ENCODE measurements at regions not wholly inside any gene's neighbourhood (a gene's known extent, or its start where the extent isn't known, plus 50 kb on each side); places are given as distances from the start of the nearest gene placed in this dataset.

GRCh38 chr12:126087692-126088091 is 1022.5 kb downstream of the AACS start:
- no peak for DNase-seq (ENCODE audit: low read depth in 2 of 2)

GRCh38 chr12:126093908-126094307 is 1028.7 kb downstream of the AACS start:
- no peak for DNase-seq (ENCODE audit: low read depth in 2 of 2)

- no peak for DNase-seq (ENCODE audit: low read depth in 2 of 2)
Measured at GRCh38 chr12:126095748-126096510, 1030.7 kb downstream of the AACS start.

GRCh38 chr12:126106706-126107105 is 1041.5 kb downstream of the AACS start:
- DNase-seq (ENCODE audit: low read depth in 2 of 2), result no peak

- DNase-seq (ENCODE audit: low read depth in 2 of 2), result no peak
Measured at GRCh38 chr12:126107659-126108058, 1042.4 kb downstream of the AACS start.

GRCh38 chr12:126108247-126108646 is 1043.0 kb downstream of the AACS start:
- no peak for DNase-seq (ENCODE audit: low read depth in 2 of 2)

- no peak for DNase-seq (ENCODE audit: low read depth in 2 of 2)
Measured at GRCh38 chr12:126112141-126112540, 1046.9 kb downstream of the AACS start.

- DNase-seq (ENCODE audit: low read depth in 2 of 2), result no peak
Measured at GRCh38 chr12:126112849-126113248, 1047.6 kb downstream of the AACS start.

- DNase-seq (ENCODE audit: low read depth in 2 of 2), result no peak
Measured at GRCh38 chr12:126114441-126114840, 1049.2 kb downstream of the AACS start.

GRCh38 chr12:126117502-126117901 is 1052.3 kb downstream of the AACS start:
- DNase-seq (ENCODE audit: low read depth in 2 of 2), result no peak

GRCh38 chr12:126139355-126139754 is 1074.1 kb downstream of the AACS start:
- DNase-seq (ENCODE audit: low read depth in 2 of 2), result no peak

- DNase-seq (ENCODE audit: low read depth in 2 of 2), result no peak
Measured at GRCh38 chr12:126144603-126145002, 1079.4 kb downstream of the AACS start.

GRCh38 chr12:126147321-126147720 is 1082.1 kb downstream of the AACS start:
- no peak for DNase-seq (ENCODE audit: low read depth in 2 of 2)

GRCh38 chr12:126156806-126157574 is 1091.8 kb downstream of the AACS start:
- no peak for DNase-seq (ENCODE audit: low read depth in 2 of 2)

- DNase-seq (ENCODE audit: low read depth in 2 of 2), result no peak
Measured at GRCh38 chr12:126157575-126157966, 1092.3 kb downstream of the AACS start.

GRCh38 chr12:126159139-126159538 is 1093.9 kb downstream of the AACS start:
- DNase-seq (ENCODE audit: low read depth in 2 of 2), result no peak

- no peak for DNase-seq (ENCODE audit: low read depth in 2 of 2)
Measured at GRCh38 chr12:126160912-126161311, 1095.7 kb downstream of the AACS start.

GRCh38 chr12:126163984-126164383 is 1098.7 kb downstream of the AACS start:
- no peak for DNase-seq (ENCODE audit: low read depth in 2 of 2)

GRCh38 chr12:126171937-126172559 is 1106.8 kb downstream of the AACS start:
- DNase-seq (ENCODE audit: low read depth in 2 of 2), result no peak

GRCh38 chr12:126182619-126183236 is 1117.5 kb downstream of the AACS start:
- DNase-seq (ENCODE audit: low read depth in 2 of 2), result no peak

GRCh38 chr12:126185025-126185424 is 1119.8 kb downstream of the AACS start:
- DNase-seq (ENCODE audit: low read depth in 2 of 2), result no peak

GRCh38 chr12:126189856-126190255 is 1124.6 kb downstream of the AACS start:
- no peak for DNase-seq (ENCODE audit: low read depth in 2 of 2)
